ENCODE measurements at regions not wholly inside any gene's neighbourhood (a gene's known extent, or its start where the extent isn't known, plus 50 kb on each side); places are given as distances from the start of the nearest gene placed in this dataset.

GRCh38 chr11:70702040-70702648, 303.8 kb downstream of the CTTN start:
- no peak for TF ChIP-seq CTCF (IDR thresholded peaks at IDR 0.05)
- TF ChIP-seq POLR2A (IDR thresholded peaks at IDR 0.05) = no peak
